Colonic mucosa (tissue), 4 donors: ENCODE measurements at regions not wholly inside any gene's neighbourhood (a gene's known extent, or its start where the extent isn't known, plus 50 kb on each side); places are given as distances from the start of the nearest gene placed in this dataset.
A peak's percentile ranks its signal among the peaks of the same experiment; 100 is the strongest.

Source experiments
- DNase-seq: peaks from one replicate; pipeline ENCODE4 v3.0.0-alpha.2; 2020
- H3K27ac ChIP-seq: fragments of 200-600 bp; one replicate; pipeline ENCODE4 v1.8.0; 2021
- H3K27me3 ChIP-seq: fragments of 200-600 bp; one replicate; pipeline ENCODE4 v1.8.0; 2021
- H3K36me3 ChIP-seq: fragments of 200-600 bp; one replicate; pipeline ENCODE4 v1.8.0; 2021
- H3K4me1 ChIP-seq: fragments of 200-600 bp; one replicate; pipeline ENCODE4 v1.8.0; 2021; ENCODE audit warnings: mild to moderate bottlenecking
- H3K4me3 ChIP-seq: fragments of 200-600 bp; one replicate; pipeline ENCODE4 v1.8.0; 2021
- H3K9ac ChIP-seq, 2 donors: one replicate each; pipeline ENCODE4 v1.7.0; 2013; ENCODE audit warnings: control low read depth in 2 of 2, low read depth in 2 of 2, low read length in 2 of 2
- H3K9me3 ChIP-seq: fragments of 200-600 bp; one replicate; pipeline ENCODE4 v1.8.0; 2021
- intact Hi-C: fragments of 100-400 bp; cut with DNase I; formaldehyde crosslinking; loops from one replicate; pipeline ENCODE4 v1.14.1; 2022
- TF ChIP-seq, protein P1 (sequence below): fragments of 200-600 bp; IDR thresholded peaks from one replicate; pipeline ENCODE4 v1.8.0; 2022; ENCODE audit warnings: antibody characterized with exemption, mild to moderate bottlenecking
- donor health status: healthy.
- donor health status: DM: no; HTN: no; CAD: no.
- donor health status: DM: no; HTN: no; CAD: no.

DNA sequence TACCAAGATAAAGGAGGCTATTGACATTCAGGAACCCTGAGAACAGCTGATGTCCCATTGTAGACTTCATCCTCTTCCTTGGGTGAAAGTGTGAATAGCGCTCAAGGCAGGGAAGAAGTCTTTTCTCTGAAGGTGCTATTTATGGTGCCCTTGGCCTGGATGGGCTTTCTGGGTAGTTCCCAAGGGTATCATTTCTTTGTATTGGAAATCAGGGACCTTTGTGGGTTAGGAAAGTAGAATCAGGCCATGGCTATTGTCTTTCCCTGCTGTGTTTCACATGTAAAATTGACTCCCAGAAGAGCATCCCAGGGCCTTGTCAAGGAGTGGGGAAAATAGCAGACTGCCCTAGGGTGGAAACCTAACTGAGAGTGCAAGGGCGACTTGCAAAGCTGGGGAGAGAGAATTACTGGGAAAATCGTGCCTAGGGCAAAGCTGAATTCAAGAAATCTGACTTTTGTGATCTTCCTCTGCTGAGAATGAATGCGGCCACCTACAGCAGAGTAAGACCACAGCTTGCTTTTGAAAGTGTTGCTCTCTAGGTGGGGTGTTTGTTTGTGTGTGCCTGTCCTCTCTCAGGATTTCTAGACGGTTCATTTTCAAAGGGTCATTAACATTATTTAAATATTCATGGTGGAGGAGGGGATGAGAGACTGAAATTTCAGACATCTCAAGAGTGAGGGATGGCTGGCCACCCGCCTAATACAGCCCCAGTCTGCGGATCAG is 160.6 kb downstream of the C9orf152 start:
- Histone ChIP-seq H3K4me1 (peaks cover 9% of the 10 kb centered on the region), H3K27ac (no peak overlapping the region), H3K9me3 (no peaks in the 10 kb centered on the region), H3K4me3 (peak overlapping the region; percentile 63), H3K27me3 (peaks cover 12% of the 10 kb centered on the region), H3K9ac (peak overlapping the region in 1 of 2 donors; percentile 78), H3K36me3 (no peaks in the 10 kb centered on the region)
- TF ChIP-seq, protein P1, sequence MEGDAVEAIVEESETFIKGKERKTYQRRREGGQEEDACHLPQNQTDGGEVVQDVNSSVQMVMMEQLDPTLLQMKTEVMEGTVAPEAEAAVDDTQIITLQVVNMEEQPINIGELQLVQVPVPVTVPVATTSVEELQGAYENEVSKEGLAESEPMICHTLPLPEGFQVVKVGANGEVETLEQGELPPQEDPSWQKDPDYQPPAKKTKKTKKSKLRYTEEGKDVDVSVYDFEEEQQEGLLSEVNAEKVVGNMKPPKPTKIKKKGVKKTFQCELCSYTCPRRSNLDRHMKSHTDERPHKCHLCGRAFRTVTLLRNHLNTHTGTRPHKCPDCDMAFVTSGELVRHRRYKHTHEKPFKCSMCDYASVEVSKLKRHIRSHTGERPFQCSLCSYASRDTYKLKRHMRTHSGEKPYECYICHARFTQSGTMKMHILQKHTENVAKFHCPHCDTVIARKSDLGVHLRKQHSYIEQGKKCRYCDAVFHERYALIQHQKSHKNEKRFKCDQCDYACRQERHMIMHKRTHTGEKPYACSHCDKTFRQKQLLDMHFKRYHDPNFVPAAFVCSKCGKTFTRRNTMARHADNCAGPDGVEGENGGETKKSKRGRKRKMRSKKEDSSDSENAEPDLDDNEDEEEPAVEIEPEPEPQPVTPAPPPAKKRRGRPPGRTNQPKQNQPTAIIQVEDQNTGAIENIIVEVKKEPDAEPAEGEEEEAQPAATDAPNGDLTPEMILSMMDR = no peak
- no peak for DNase-seq
- intact Hi-C loops = no loop called here

DNA sequence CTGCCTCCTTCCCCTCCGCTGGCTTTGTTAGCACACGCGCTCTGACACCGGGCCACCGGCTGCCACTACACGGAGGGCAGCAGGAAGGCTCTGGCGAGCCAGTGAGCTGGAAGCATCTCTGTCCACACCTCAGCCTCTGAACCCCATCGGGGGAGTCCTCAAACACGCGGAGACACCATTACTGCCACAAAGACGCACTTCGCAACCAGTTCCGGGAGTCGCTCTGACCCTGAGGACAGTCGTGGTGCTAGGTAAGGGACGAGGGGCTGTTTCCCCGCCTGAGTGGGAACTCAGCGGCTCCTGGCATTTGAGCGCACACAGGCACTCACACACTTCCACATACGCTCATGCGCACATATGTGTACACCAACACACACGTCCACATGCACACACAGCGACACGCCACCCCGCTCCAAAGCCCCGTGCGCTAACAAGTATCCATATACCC is 160.0 kb downstream of the C9orf152 start:
- Histone ChIP-seq H3K4me1 (peaks cover 9% of the 10 kb centered on the region), H3K9ac (peak overlapping the region; percentile 70 to 78), H3K9me3 (no peaks in the 10 kb centered on the region), H3K4me3 (peak overlapping the region; percentile 63), H3K27ac (no peak overlapping the region), H3K36me3 (no peaks in the 10 kb centered on the region), H3K27me3 (peaks cover 12% of the 10 kb centered on the region)
- intact Hi-C loops = no loop called here
- TF ChIP-seq, protein P1 = no peak
- DNase-seq = no peak

DNA sequence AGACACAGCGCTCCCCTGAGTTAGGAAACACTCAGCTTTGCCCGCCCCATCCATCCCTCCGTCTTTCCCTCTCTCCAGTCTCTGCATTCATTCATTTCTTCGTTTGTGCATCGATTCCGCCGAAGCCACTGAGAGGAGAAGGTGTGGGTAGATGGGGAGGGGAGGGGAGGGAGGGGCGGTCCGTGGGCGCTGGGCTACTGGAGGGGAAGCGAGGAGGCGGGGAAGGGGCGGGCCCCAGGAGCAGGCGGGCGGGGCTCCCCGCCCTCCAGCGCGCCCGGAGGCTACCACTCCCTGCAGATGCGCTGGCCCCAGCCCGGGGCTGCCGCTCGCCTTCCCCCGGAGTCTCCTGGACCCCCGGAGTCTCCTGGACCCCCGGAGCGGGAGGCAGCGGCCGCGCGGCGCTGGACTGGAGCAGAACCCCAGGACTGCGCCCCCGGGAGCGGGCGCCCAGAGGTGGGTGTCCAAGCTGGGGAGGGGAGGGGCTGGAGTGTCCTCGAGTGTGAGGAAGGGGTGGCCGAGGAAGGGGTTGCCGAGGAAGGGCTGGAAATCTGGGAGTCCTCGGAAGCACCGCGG is 159.5 kb downstream of the C9orf152 start:
- Histone ChIP-seq H3K36me3 (no peaks in the 10 kb centered on the region), H3K27me3 (peaks cover 12% of the 10 kb centered on the region), H3K9me3 (no peaks in the 10 kb centered on the region), H3K4me1 (peaks cover 9% of the 10 kb centered on the region), H3K9ac (peak overlapping the region; percentile 70 to 78), H3K4me3 (peak overlapping the region; percentile 63), H3K27ac (peak overlapping the region; percentile 74)
- intact Hi-C loops = no loop called here
- peak; percentile 82 for DNase-seq
- TF ChIP-seq, protein P1 = no peak

DNA sequence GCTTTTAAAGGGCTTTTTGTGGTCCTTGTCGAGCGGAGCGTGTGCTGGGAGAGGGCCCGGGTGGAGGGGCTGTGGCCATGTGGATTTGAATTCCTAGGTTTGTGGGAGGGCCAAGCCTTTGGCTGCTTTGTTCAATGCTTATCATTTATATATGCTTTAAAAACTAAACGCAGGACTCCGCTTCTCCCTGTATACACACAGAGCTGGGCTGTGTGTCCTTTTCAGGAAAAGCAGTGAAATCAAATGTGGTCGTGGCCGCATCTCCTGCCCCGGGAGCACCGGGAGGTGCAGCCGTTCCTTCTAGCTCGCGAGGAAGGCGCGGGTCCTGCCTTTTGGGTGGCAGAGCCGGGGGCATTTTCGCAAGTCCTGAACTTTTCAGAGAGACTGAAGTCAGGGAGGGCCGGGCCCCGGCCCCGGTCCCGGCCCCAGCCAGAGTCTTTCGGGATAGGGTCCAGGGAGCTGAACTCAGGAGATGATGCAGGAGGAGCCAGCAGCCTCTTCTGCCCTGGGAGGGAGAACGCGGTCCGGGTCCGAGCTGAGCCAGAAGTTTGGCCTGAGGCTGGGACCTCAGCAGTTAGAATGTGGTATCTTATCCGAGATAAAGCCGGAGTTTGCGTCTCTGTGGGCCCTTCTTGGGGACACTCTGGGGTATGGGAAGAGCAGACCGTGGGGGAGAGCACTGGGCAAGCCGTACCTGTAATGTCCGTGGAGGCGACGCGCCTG is 158.8 kb downstream of the C9orf152 start:
- Histone ChIP-seq H3K4me3 (peak overlapping the region; percentile 63), H3K4me1 (peaks cover 9% of the 10 kb centered on the region), H3K9ac (peak overlapping the region; percentile 70 to 78), H3K9me3 (no peaks in the 10 kb centered on the region), H3K27me3 (peaks cover 12% of the 10 kb centered on the region), H3K27ac (peak overlapping the region; percentile 74), H3K36me3 (no peaks in the 10 kb centered on the region)
- intact Hi-C loops = no loop called here
- TF ChIP-seq, protein P1 = no peak
- DNase-seq = peak; percentile 30

DNA sequence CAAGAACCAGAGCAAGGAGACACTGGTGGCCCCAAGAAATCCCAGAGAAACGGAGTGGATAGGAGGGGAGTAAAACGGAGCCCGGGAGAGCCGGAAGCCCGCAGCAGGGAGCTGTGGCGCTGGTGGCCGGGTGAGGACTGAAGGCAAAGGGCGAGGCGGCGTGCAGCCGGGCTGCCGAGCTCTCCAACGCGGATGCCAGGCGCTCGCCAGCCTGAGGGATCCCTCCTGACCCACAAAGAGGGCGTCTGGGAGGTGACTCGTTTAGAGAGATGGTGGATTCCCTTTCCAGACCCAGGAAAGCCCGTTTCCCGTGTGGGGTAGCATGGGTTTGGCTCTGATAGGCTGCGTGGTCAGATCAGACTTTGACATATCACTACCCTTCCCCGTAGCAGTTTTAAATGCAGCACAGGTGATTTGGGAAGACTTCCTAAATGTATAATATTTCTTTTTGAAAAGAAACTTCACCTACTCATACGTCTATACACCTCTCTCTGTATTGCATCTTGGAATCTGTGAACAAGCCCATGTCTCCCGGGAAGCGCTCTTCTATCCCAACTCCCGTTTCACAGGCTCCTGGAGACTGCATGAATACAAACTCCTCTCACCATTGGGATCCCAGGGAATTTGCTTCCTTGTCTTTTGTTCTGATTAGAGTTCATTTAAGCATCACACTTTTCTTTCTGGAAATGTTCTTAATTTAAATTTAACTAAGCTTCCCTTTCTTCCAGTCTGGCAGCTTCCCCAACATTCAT is 158.1 kb downstream of the C9orf152 start:
- Histone ChIP-seq H3K36me3 (no peaks in the 10 kb centered on the region), H3K27me3 (peaks cover 12% of the 10 kb centered on the region), H3K4me1 (peaks cover 9% of the 10 kb centered on the region), H3K9me3 (no peaks in the 10 kb centered on the region), H3K27ac (peak overlapping the region; percentile 74), H3K4me3 (peak overlapping the region; percentile 63), H3K9ac (peak overlapping the region; percentile 70 to 78)
- DNase-seq = peak; percentile 41
- intact Hi-C loops = no loop called here
- TF ChIP-seq, protein P1 = no peak
